ENCODE measurements at regions not wholly inside any gene's neighbourhood (a gene's known extent, or its start where the extent isn't known, plus 50 kb on each side); places are given as distances from the start of the nearest gene placed in this dataset.

DNA sequence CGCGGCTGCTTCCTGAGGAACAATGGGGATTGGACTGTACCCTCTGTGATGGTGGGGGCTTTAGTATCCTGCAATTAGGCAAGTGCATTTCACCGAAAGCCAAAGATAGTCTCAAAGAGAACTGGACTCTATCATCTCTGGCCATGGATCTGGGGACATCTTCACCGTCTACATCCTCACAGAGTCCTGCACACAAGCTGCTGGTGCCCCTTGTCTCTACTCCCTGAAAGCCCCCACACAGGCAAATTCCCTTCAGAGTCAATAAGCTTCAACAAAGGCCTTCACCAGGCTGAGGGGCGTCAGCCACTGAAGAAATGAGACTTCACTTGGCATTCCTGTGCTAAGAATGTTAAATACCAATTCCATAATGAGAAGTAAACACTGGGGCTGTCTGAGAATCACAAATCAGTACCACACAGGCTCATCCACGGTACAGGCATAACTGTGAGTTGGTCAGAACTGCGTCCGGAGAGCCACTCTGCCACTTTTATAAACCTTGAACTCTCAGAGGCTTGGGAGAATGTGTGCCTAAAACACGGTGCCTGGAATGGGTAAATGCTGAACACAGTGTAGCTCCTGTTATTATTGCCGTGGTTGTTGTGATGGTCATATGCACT, 432.7 kb downstream of the ZNF521 start:
- H3K4me3 ChIP-seq (ENCODE audit: low read depth, low read length), result no peak overlapping the region
- in situ Hi-C loops (cut with HindIII; ENCODE audit: low sequenced_read_pairs), result no loop called here
- DNase-seq (ENCODE audit: low read depth, low spot score), result no peak
- TF ChIP-seq, protein P1, sequence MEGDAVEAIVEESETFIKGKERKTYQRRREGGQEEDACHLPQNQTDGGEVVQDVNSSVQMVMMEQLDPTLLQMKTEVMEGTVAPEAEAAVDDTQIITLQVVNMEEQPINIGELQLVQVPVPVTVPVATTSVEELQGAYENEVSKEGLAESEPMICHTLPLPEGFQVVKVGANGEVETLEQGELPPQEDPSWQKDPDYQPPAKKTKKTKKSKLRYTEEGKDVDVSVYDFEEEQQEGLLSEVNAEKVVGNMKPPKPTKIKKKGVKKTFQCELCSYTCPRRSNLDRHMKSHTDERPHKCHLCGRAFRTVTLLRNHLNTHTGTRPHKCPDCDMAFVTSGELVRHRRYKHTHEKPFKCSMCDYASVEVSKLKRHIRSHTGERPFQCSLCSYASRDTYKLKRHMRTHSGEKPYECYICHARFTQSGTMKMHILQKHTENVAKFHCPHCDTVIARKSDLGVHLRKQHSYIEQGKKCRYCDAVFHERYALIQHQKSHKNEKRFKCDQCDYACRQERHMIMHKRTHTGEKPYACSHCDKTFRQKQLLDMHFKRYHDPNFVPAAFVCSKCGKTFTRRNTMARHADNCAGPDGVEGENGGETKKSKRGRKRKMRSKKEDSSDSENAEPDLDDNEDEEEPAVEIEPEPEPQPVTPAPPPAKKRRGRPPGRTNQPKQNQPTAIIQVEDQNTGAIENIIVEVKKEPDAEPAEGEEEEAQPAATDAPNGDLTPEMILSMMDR (IDR thresholded peaks at IDR 0.05; ENCODE audit: low read depth, low read length), result no peak

DNA sequence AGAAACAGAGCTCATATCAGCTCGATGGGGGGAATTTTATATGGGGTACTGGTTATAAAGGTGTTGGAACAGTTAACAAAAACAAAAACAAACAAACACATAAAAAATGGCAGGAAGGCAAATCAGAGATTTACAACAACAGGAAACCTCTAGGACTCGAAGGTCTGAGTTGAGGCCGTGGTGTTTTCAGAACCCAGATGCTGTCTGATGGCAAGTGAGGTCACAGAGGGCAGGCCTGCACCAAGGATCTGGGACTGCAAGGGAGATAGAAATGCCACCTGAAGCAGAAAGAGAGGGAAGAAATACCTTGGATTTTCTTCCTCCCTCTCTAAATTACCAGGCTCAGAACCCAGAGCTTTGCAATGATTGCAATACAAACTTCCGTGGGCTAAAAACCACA, 429.5 kb downstream of the ZNF521 start:
- TF ChIP-seq, protein P1 (IDR thresholded peaks at IDR 0.05; ENCODE audit: low read depth, low read length), result no peak
- H3K4me3 ChIP-seq (ENCODE audit: low read depth, low read length), result no peak overlapping the region
- in situ Hi-C loops (cut with HindIII; ENCODE audit: low sequenced_read_pairs), result no loop called here
- no peak for DNase-seq (ENCODE audit: low read depth, low spot score)

DNA sequence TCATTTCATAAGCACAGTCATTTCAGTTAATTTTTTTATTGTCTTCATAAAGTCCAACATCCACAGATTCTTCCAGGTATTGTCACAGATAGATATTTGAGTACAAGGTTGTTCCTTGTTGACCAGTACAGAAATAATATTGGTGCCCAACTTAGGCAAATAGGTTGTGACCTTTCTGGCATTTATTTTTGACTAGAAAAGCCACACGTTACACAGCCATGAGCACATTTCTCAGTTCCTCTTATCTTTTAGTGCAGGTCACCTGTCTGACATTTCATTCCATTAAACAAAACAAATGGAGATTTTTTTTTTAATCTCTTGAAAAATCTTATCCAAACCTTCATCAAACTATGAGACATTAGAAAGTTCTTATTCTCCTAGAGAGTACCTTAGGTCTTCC, 428.8 kb downstream of the ZNF521 start:
- TF ChIP-seq, protein P1 (IDR thresholded peaks at IDR 0.05; ENCODE audit: low read depth, low read length), result no peak
- no peak for DNase-seq (ENCODE audit: low read depth, low spot score)
- H3K4me3 ChIP-seq (ENCODE audit: low read depth, low read length), result no peak overlapping the region
- in situ Hi-C loops (cut with HindIII; ENCODE audit: low sequenced_read_pairs), result no loop called here

DNA sequence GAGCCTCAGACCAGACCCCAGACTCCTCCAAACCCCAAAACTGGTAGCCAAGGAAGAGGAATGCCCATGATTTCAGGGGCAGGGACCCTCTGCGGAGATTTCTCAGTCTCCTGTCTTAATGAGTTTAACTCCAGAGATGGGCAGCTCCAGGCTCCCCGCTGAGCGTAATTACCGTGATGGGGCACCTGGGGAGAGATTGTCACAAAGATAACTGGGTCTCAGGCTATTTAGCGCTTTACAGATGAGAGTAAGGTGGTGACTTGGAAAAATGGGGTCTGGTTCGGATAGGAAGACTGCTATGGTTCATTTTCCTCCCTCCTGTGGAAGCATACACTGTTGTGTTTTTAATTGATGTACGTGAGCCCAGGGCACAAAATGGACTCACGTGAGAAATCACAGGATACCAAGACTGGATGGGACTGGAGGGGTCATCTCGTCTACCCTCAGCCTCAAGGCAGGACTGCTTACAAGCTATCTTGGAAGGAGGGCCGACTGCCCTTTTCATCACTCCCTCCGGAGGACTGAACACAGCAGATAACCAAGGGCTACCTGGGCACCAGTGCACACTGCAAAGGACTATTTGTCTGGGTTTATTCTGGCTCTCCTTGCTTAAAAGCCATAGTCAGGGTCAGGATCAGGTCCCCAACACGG, 427.8 kb downstream of the ZNF521 start:
- in situ Hi-C loops (cut with HindIII; ENCODE audit: low sequenced_read_pairs), result no loop called here
- no peak for DNase-seq (ENCODE audit: low read depth, low spot score)
- TF ChIP-seq, protein P1 (IDR thresholded peaks at IDR 0.05; ENCODE audit: low read depth, low read length), result no peak
- no peak overlapping the region for H3K4me3 ChIP-seq (ENCODE audit: low read depth, low read length)

DNA sequence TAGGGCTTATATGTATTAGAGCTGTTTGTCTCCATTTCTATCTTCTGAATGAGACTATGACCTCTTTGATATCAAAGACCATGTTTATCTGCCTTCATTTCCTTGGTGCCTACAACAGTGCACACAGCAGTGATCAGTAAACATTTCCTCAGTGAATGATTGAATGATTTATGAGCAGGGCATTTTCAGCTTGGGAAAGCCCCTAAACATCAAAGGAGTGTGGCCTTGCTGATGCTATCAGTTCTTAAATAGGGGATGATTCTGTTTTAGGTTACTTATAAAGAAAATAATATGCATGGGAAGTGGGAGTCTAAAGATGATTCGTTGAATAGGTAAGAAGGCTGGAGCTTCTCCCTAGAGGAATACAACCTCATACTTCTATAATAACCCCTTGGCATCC, 425.3 kb downstream of the ZNF521 start:
- no peak for DNase-seq (ENCODE audit: low read depth, low spot score)
- no peak overlapping the region for H3K4me3 ChIP-seq (ENCODE audit: low read depth, low read length)
- TF ChIP-seq, protein P1 (IDR thresholded peaks at IDR 0.05; ENCODE audit: low read depth, low read length), result no peak
- in situ Hi-C loops (cut with HindIII; ENCODE audit: low sequenced_read_pairs), result no loop called here

DNA sequence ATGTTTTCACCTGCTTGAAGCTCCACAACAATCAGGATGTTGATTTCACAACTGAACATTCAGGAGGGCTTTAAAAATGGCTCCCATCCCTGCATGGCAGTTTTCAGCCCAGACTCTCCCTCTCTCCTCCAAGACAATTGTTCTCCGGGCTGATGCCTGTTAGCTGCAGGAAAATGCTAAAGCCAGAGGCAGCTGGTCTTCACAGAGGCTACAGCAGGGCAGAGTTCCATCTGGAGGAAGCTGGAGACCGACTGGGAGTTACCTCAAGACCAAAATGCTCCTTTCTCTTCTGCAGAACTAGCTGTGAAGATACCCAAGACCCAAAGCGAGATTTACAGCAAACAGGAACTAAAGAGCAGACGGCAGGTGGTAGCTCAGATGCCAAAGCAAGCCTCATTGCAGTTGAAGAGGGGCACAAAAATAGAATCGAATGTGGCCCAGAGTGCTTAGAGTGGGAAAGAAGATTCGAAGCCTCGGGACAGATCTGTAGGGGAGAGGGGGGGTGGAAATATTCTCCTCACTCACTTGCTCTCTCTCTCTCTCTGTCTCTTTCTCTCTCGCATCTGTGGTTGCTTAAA, 423.6 kb downstream of the ZNF521 start:
- DNase-seq (ENCODE audit: low read depth, low spot score), result no peak
- TF ChIP-seq, protein P1 (IDR thresholded peaks at IDR 0.05; ENCODE audit: low read depth, low read length), result no peak
- in situ Hi-C loops (cut with HindIII; ENCODE audit: low sequenced_read_pairs), result no loop called here
- no peak overlapping the region for H3K4me3 ChIP-seq (ENCODE audit: low read depth, low read length)
